Lower leg skin (tissue), 3 donors: ENCODE measurements at regions not wholly inside any gene's neighbourhood (a gene's known extent, or its start where the extent isn't known, plus 50 kb on each side); places are given as distances from the start of the nearest gene placed in this dataset.

Experiments used
- CTCF ChIP-seq, 3 donors: fragments of 450-650 bp; IDR thresholded peaks; one replicate each; pipeline ENCODE4 v1.5.1; 2016; ENCODE audit warnings: antibody characterized with exemption in 3 of 3, mild to moderate bottlenecking in 3 of 3, moderate library complexity in 2 of 3
- POLR2A ChIP-seq, 2 donors: fragments of 450-650 bp; IDR thresholded peaks; one replicate each; pipeline ENCODE4 v1.6.1; 2016 to 2017; ENCODE audit warnings: antibody characterized with exemption in 2 of 2, mild to moderate bottlenecking in 1 of 2, moderate library complexity in 1 of 2

GRCh38 chr6:15862810-15863209 lies 200.0 kb upstream of the DTNBP1 start:
- no peak for TF ChIP-seq CTCF (IDR thresholded peaks at IDR 0.05)
- no peak for TF ChIP-seq POLR2A (IDR thresholded peaks at IDR 0.05)
